H9 (cell line): ENCODE measurements at regions not wholly inside any gene's neighbourhood (a gene's known extent, or its start where the extent isn't known, plus 50 kb on each side); places are given as distances from the start of the nearest gene placed in this dataset.
"Not testable (repeated sequence)": the region's sequence is repeated elsewhere in the genome, so short reads cannot be mapped to it uniquely, and the experiment has no call there.

ENCODE experiments used
- DNase-seq: peaks from one replicate; pipeline ENCODE4 v3.0.0-alpha.2; 2017
- H2AFZ ChIP-seq: one replicate; pipeline ENCODE4 v1.6.1; 2013; ENCODE audit warnings: mild to moderate bottlenecking, low read length, control low read depth, moderate library complexity
- H2AK5ac ChIP-seq: 2 replicates; pipeline ENCODE4 v1.6.1; 2013; ENCODE audit warnings: low read length, control low read depth, mixed read lengths; ENCODE audit not compliant: insufficient read length
- H2BK120ac ChIP-seq: one replicate; pipeline ENCODE4 v1.6.1; 2013; ENCODE audit warnings: low read depth, mild to moderate bottlenecking, low read length, control low read depth, inconsistent platforms; ENCODE audit not compliant: poor library complexity, severe bottlenecking
- H2BK12ac ChIP-seq: 2 replicates; pipeline ENCODE4 v1.6.1; 2013; ENCODE audit warnings: low read length, control low read depth, mixed read lengths, low read depth; ENCODE audit not compliant: insufficient read length
- H2BK15ac ChIP-seq: 2 replicates; pipeline ENCODE4 v1.6.1; 2013; ENCODE audit warnings: low read depth, low read length, control low read depth
- H2BK20ac ChIP-seq: one replicate; pipeline ENCODE4 v1.6.1; 2013; ENCODE audit warnings: low read depth, mild to moderate bottlenecking, low read length, control low read depth, inconsistent platforms; ENCODE audit not compliant: poor library complexity, severe bottlenecking
- H2BK5ac ChIP-seq: 2 replicates; pipeline ENCODE4 v1.6.1; 2013; ENCODE audit warnings: low read length, control low read depth, mixed read lengths; ENCODE audit not compliant: insufficient read length
- H3K14ac ChIP-seq: 2 replicates; pipeline ENCODE4 v1.6.1; 2013; ENCODE audit warnings: low read length, control low read depth; ENCODE audit not compliant: insufficient read depth
- H3K18ac ChIP-seq: 2 replicates; pipeline ENCODE4 v1.6.1; 2013; ENCODE audit warnings: low read depth, mild to moderate bottlenecking, mixed read lengths, low read length, control low read depth; ENCODE audit not compliant: insufficient read length
- H3K23ac ChIP-seq: 2 replicates; pipeline ENCODE4 v1.6.1; 2013; ENCODE audit warnings: low read length, control low read depth, mixed read lengths, low read depth; ENCODE audit not compliant: insufficient read length
- H3K23me2 ChIP-seq: 2 replicates; pipeline ENCODE4 v1.6.1; 2013; ENCODE audit warnings: low read depth, mild to moderate bottlenecking, mixed read lengths, low read length, control low read depth; ENCODE audit not compliant: insufficient read length, poor library complexity, severe bottlenecking
- H3K27ac ChIP-seq: 2 replicates; pipeline ENCODE4 v1.5.1; 2013; ENCODE audit warnings: low read length, control low read depth, mixed read lengths, low read depth; ENCODE audit not compliant: insufficient read length
- H3K27me3 ChIP-seq: 2 replicates; pipeline ENCODE4 v1.6.1; 2013; ENCODE audit warnings: low read length, control low read depth, inconsistent platforms; ENCODE audit not compliant: insufficient read depth
- H3K4ac ChIP-seq: 2 replicates; pipeline ENCODE4 v1.6.1; 2013; ENCODE audit warnings: low read depth, mild to moderate bottlenecking, control low read depth, inconsistent platforms, low read length, moderate library complexity
- H3K4me1 ChIP-seq: 2 replicates; pipeline ENCODE4 v1.6.1; 2013; ENCODE audit warnings: low read length, control low read depth, inconsistent platforms; ENCODE audit not compliant: insufficient read depth
- H3K4me2 ChIP-seq: 2 replicates; pipeline ENCODE4 v1.6.1; 2013; ENCODE audit warnings: low read length, control low read depth, mixed read lengths; ENCODE audit not compliant: insufficient read length, insufficient read depth
- H3K56ac ChIP-seq: 2 replicates; pipeline ENCODE4 v1.6.1; 2013; ENCODE audit warnings: low read depth, mild to moderate bottlenecking, mixed read lengths, low read length, control low read depth; ENCODE audit not compliant: insufficient read length
- H3K79me1 ChIP-seq: 2 replicates; pipeline ENCODE4 v1.6.1; 2013; ENCODE audit warnings: low read depth, mild to moderate bottlenecking, moderate library complexity, low read length, control low read depth, inconsistent platforms; ENCODE audit not compliant: insufficient read depth, poor library complexity, severe bottlenecking
- H3K79me2 ChIP-seq: 2 replicates; pipeline ENCODE4 v1.6.1; 2013; ENCODE audit warnings: low read length, control low read depth, inconsistent platforms; ENCODE audit not compliant: insufficient read depth
- H3K9ac ChIP-seq: 2 replicates; pipeline ENCODE4 v1.6.1; 2013; ENCODE audit warnings: low read length, control low read depth, mixed read lengths; ENCODE audit not compliant: insufficient read length; ENCODE audit errors: extremely low read depth
- H3K9me3 ChIP-seq: one replicate; pipeline ENCODE4 v1.6.1; 2013; ENCODE audit warnings: low read depth, low read length, inconsistent platforms; ENCODE audit not compliant: control insufficient read depth
- H3T11ph ChIP-seq: one replicate; pipeline ENCODE4 v1.6.1; 2013; ENCODE audit warnings: mild to moderate bottlenecking, low read length, control low read depth, inconsistent platforms
- H4K20me1 ChIP-seq: one replicate; pipeline ENCODE4 v1.6.1; 2013; ENCODE audit not compliant: control insufficient read depth, insufficient read length, insufficient read depth
- H4K5ac ChIP-seq: 2 replicates; pipeline ENCODE4 v1.6.1; 2013; ENCODE audit warnings: low read depth, mild to moderate bottlenecking, mixed read lengths, low read length, control low read depth; ENCODE audit not compliant: insufficient read length
- H4K8ac ChIP-seq: replicated peaks from 2 replicates; pipeline ENCODE4 v1.6.1; 2013; ENCODE audit warnings: low read length, control low read depth, mixed read lengths, low read depth; ENCODE audit not compliant: insufficient read length
- H4K91ac ChIP-seq: 2 replicates; pipeline ENCODE4 v1.6.1; 2013; ENCODE audit warnings: low read depth, mild to moderate bottlenecking, moderate library complexity, mixed read lengths, low read length, control low read depth; ENCODE audit not compliant: insufficient read length
- H3K27ac Mint-ChIP-seq, 3 experiments: 2 replicates in 2 of 3; 3 replicates in 1 of 3; pipeline ENCODE4 v1.8.0; 2020 to 2021; ENCODE audit warnings: mixed read lengths in 3 of 3, mild to moderate bottlenecking in 1 of 3, moderate library complexity in 1 of 3
- H3K27me3 Mint-ChIP-seq: 2 replicates; pipeline ENCODE4 v1.8.0; 2021; ENCODE audit warnings: low read depth, mild to moderate bottlenecking, moderate library complexity, mixed read lengths
- H3K36me3 Mint-ChIP-seq, 3 experiments: 2 replicates in 2 of 3; 3 replicates in 1 of 3; pipeline ENCODE4 v1.8.0; 2020 to 2021; ENCODE audit warnings: low read depth in 3 of 3, mixed read lengths in 3 of 3; ENCODE audit not compliant: insufficient read depth in 1 of 3
- H3K4me1 Mint-ChIP-seq, 2 experiments: 2 replicates each; pipeline ENCODE4 v1.8.0; 2020; ENCODE audit warnings: mixed read lengths in 2 of 2
- H3K4me3 Mint-ChIP-seq, 2 experiments: 2 replicates in 1 of 2; 3 replicates in 1 of 2; pipeline ENCODE4 v1.8.0; 2020 to 2021; ENCODE audit warnings: mild to moderate bottlenecking in 2 of 2, mixed read lengths in 2 of 2, moderate library complexity in 1 of 2
- H3K9me3 Mint-ChIP-seq, 2 experiments: 2 replicates in 1 of 2; 3 replicates in 1 of 2; pipeline ENCODE4 v1.8.0; 2020; ENCODE audit warnings: mild to moderate bottlenecking in 2 of 2, mixed read lengths in 2 of 2, moderate library complexity in 1 of 2
- WGBS: extraction: QIAGEN DNeasy Blood & Tissue Kit; methylation state at CpG from one replicate; pipeline ENCODE4 v1.1.7; 2013; ENCODE audit warnings: missing lambda C conversion rate, low lambda C conversion rate, mixed read lengths; ENCODE audit not compliant: insufficient read length; ENCODE audit errors: extremely low coverage; 5-methylcytosine and 5-hydroxymethylcytosine counted together
- TF ChIP-seq, protein P1 (sequence below): fragments of 200-600 bp; sonication (generic); conservative IDR thresholded peaks from 3 replicates; pipeline ENCODE4 v1.8.0; 2021; ENCODE audit warnings: antibody characterized with exemption, mild to moderate bottlenecking

DNA sequence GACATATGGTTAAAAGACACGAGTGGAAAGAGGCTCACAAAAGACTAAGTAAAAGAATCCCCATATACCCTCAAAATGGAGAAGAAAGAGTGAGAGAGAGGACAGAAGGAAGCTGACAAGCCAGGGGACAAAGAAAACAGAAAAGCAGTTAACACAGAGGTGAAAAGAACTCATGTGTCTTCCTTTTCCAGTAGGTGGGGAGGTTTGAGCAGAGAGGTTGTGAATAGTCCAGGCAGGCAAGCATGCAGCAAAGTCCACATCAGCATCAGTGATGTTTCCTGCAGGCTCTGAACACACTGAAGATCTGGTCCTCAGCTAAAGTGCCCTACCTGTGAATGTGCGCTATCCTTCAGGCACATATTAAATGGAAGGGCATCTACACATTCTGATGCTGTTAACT, 196.5 kb upstream of the IRAK1BP1 start:
- no peak overlapping the region for H4K5ac ChIP-seq
- no peak overlapping the region for H3K4me2 ChIP-seq
- peaks cover 2% of the 10 kb centered on the region for H3K9me3 ChIP-seq
- no peak overlapping the region for H3T11ph ChIP-seq
- no peak overlapping the region for H4K91ac ChIP-seq
- H3K9ac ChIP-seq = no peak overlapping the region
- no peak overlapping the region for H3K18ac ChIP-seq
- TF ChIP-seq, protein P1, sequence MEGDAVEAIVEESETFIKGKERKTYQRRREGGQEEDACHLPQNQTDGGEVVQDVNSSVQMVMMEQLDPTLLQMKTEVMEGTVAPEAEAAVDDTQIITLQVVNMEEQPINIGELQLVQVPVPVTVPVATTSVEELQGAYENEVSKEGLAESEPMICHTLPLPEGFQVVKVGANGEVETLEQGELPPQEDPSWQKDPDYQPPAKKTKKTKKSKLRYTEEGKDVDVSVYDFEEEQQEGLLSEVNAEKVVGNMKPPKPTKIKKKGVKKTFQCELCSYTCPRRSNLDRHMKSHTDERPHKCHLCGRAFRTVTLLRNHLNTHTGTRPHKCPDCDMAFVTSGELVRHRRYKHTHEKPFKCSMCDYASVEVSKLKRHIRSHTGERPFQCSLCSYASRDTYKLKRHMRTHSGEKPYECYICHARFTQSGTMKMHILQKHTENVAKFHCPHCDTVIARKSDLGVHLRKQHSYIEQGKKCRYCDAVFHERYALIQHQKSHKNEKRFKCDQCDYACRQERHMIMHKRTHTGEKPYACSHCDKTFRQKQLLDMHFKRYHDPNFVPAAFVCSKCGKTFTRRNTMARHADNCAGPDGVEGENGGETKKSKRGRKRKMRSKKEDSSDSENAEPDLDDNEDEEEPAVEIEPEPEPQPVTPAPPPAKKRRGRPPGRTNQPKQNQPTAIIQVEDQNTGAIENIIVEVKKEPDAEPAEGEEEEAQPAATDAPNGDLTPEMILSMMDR = no peak
- H3K27me3 ChIP-seq = no peaks in the 10 kb centered on the region
- H3K79me2 ChIP-seq = no peaks in the 10 kb centered on the region
- no peak overlapping the region for H2AK5ac ChIP-seq
- H3K4me1 ChIP-seq = peaks cover 3% of the 10 kb centered on the region; the same call in 1 of the 2 replicates
- no CpG with 5 or more reads among the region's 2 CpGs for WGBS
- H3K9me3 Mint-ChIP-seq = peaks cover 2 to 6% of the 10 kb centered on the region in 2 experiments
- H2BK120ac ChIP-seq = no peak overlapping the region
- H3K56ac ChIP-seq = no peak overlapping the region
- no peak overlapping the region for H3K27ac ChIP-seq
- no peaks in the 10 kb centered on the region for H3K27me3 Mint-ChIP-seq
- no peak overlapping the region for H2BK15ac ChIP-seq
- no peak overlapping the region for H2BK5ac ChIP-seq
- no peaks in the 10 kb centered on the region for H4K20me1 ChIP-seq
- no peak overlapping the region for H3K14ac ChIP-seq
- no peak for DNase-seq
- H2BK12ac ChIP-seq = no peak overlapping the region
- H3K36me3 Mint-ChIP-seq = peaks cover 2 to 5% (median 2%) of the 10 kb centered on the region in 3 experiments
- no peak overlapping the region for H3K4ac ChIP-seq
- H2AFZ ChIP-seq = no peak overlapping the region
- no peaks in the 10 kb centered on the region for H3K79me1 ChIP-seq
- no peak overlapping the region for H2BK20ac ChIP-seq
- H4K8ac ChIP-seq = no peak overlapping the region
- peaks cover 15 to 17% of the 10 kb centered on the region in 2 experiments for H3K4me1 Mint-ChIP-seq
- H3K23me2 ChIP-seq = no peaks in the 10 kb centered on the region
- H3K23ac ChIP-seq = no peak overlapping the region
- no peak overlapping the region for H3K4me3 Mint-ChIP-seq
- H3K27ac Mint-ChIP-seq = peak overlapping the region in 2 of 3 experiments; percentile 8 to 46; a peak in 3 of 7 replicates

DNA sequence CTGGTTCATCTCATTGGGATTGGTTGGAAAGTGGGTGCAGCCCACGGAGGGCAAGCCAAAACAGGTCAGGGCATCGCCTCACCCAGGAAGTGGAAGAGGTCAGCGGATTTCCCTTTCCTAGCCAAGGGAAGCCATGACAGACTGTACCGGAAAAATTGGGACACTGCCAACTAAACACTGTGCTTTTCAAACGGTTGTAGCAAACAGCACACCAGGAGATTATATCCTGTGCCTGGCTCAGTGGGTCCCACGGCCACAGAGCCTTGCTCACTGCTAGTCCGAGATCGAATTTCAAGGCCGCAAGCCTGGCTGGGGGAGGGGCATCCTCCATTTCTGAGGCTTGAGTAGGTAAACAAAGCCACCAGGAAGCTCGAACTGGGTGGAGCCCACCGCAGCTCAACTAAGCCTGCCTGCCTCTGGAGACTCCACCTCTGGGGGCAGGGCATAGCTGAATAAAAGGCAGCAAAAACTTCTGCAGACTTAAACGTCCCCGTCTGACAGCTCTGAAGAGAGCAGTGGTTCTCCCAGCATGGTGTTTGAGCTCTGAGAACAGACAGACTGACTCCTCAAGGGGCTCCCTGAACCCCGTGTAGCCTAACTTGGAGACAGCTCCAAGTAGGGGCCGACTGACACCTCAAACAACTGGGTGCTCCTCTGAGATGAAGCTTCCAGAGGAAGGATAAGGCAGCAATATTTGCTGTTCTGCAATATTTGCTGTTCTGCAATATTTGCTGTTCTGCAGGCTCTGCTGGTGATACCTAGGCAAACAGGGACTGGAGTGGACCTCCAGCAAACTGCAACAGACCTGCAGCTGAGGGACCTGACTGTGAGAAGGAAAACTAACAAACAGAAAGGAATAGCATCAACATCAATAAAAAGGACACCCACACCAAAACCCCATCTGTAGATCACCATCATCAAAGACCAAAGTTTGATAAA, 191.0 kb upstream of the IRAK1BP1 start:
- not testable (repeated sequence) for H3K4me1 ChIP-seq, H3K79me1 ChIP-seq, H4K8ac ChIP-seq, H3K9ac ChIP-seq, H2BK12ac ChIP-seq, H3K4ac ChIP-seq, H3K18ac ChIP-seq, H3T11ph ChIP-seq, H2AK5ac ChIP-seq, H3K27ac Mint-ChIP-seq, H3K4me2 ChIP-seq, H4K20me1 ChIP-seq, H3K27me3 Mint-ChIP-seq, H2AFZ ChIP-seq, H3K4me3 Mint-ChIP-seq, H3K27me3 ChIP-seq, H2BK5ac ChIP-seq, H3K27ac ChIP-seq, H3K23ac ChIP-seq, DNase-seq, H3K9me3 ChIP-seq, H2BK120ac ChIP-seq, H2BK15ac ChIP-seq, H2BK20ac ChIP-seq, H3K56ac ChIP-seq, H4K91ac ChIP-seq, H3K14ac ChIP-seq, H3K23me2 ChIP-seq, H3K4me1 Mint-ChIP-seq, H3K79me2 ChIP-seq, H4K5ac ChIP-seq
- no CpG with 5 or more reads among the region's 15 CpGs for WGBS
- Mint-ChIP-seq H3K36me3 (peaks cover 9 to 11% (median 10%) of the 10 kb centered on the region in 3 experiments), H3K9me3 (peaks cover 25 to 32% of the 10 kb centered on the region in 2 experiments)
